ENCODE measurements at regions not wholly inside any gene's neighbourhood (a gene's known extent, or its start where the extent isn't known, plus 50 kb on each side); places are given as distances from the start of the nearest gene placed in this dataset.

GRCh38 chrX:120692319-120692718, 62.5 kb upstream of the C1GALT1C1 start:
- DNase-seq (ENCODE audit: low spot score), result no peak

DNA sequence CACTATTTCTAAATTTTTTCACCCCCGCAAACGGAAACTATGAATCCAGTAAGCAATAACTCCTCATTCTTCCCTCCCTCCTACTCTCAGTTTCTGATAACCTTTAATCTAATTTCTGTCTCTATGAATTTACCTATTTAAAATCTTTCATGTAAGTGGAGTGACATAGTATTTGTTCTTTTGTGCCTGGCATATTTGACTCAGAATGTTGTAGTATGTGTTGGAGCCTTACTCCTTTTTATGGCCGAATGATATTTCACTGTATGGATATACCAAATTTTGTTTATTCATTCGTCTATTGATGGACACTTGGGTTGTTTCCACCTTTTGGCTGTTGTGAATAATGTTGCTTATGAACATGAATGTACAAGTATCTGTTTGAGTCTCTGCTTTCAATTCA, 61.1 kb upstream of the C1GALT1C1 start:
- no peak for DNase-seq (ENCODE audit: low spot score)

DNA sequence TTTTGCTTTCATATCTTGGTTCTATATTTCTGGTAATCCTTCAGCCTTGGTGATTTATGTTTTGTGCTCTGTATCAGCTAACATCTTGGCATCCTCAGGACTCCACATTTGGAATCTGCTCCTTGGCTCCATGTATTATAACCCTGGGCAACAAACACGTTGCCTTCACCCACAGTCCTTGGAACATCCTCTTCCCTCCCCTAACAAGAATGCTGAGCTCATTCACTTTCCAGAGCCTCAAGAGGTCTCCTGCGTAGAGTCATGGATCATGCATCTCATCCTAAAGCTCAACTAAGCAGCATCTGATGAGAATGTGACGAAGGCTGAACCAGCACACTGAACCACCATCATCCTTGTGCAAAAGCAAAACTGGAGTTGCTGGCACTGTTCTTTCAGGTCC, 60.5 kb upstream of the C1GALT1C1 start:
- no peak for DNase-seq (ENCODE audit: low spot score)

DNA sequence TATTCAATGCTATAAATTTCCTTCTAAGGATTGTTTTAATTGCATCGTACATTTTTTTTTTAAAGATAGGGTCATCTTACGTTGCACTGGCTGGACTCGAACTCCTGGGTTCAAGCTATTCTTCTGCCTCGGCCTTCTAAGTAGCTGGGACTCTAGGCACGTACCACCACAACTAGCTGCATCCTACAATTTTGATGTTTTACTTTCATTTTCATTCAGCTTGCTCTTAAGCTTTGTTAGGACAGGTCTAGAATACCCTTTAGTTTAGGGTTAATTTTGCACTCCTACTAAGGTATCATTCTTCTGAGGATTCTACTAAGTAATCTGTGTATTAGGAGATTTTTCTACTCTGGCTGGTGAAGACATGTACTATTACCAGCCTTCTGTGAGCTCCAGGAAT, 50.2 kb upstream of the C1GALT1C1 start:
- DNase-seq (ENCODE audit: low spot score), result no peak
